GM12864 (cell line): ENCODE measurements at regions not wholly inside any gene's neighbourhood (a gene's known extent, or its start where the extent isn't known, plus 50 kb on each side); places are given as distances from the start of the nearest gene placed in this dataset.

Experiments
- DNase-seq: peaks from one replicate; pipeline ENCODE4 v3.0.0-alpha.2; 2011; ENCODE audit warnings: low read depth
- H3K4me3 ChIP-seq: 2 replicates; pipeline ENCODE4 v1.5.1; 2011; ENCODE audit warnings: mild to moderate bottlenecking, low read depth, low read length, control low read depth
- CTCF ChIP-seq: IDR thresholded peaks from 2 replicates; pipeline ENCODE4 v1.5.1; 2011; ENCODE audit warnings: low read depth, mild to moderate bottlenecking, moderate library complexity, low read length, control low read depth, inconsistent platforms; ENCODE audit errors: missing control alignments

- no peak for TF ChIP-seq CTCF
- no peak for DNase-seq
- no peak overlapping the region for H3K4me3 ChIP-seq
These were observed 958.8 kb downstream of the TFAP2A start for GRCh38 chr6:9455864-9456658.

DNA sequence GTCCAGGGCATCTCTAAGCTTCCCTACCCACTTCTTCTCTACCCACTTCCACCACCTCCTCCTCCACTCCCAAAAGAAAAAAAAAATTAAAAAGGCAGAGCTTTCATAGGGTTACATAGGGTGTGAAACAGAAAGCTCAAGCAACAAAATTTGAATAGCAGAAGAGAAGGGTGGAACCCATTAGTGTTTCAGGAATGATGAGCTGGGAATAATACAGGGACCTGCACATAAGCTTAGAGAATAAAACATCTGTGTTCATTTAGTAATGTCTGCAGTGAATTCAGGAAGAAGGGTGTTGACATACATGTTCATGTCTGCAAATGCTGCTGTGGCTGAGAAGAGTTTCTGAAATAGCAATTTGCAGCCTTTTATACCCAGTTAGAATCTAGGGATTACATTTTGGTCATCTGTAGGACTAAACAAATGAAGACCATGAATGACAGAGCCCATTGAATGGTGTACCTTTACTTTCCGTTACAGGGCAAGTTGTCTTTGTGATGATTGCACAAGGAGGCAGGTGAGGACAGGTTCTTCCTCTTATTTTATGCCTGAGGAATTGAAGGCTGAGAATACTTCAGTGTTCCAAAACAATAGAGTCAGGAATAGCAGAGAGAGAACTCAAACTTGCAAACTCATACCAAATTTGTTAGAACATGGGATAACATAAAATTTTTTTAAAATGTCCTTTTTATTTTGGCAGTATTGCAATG lies 975.1 kb downstream of the TFAP2A start:
- TF ChIP-seq CTCF = no peak
- no peak for DNase-seq
- H3K4me3 ChIP-seq = no peak overlapping the region

DNA sequence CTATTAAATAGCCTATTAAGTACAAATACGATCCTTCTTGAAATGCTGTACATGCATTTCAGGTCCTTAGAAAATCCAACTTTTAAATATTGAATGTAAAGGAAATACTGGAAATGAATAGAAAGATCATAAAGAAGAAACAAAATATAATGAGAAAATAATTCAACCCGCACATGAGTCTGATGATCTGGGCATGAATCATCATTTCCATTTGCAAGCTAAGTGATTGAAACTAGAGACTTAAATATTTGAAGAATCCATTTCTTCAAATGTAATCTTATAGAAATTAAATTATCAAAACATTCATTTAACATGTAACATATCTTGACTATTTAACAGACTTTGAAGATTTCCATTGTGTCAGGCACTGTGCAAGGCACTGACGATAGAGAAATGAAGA lies 977.0 kb downstream of the TFAP2A start:
- H3K4me3 ChIP-seq = no peak overlapping the region
- DNase-seq = no peak
- no peak for TF ChIP-seq CTCF

- DNase-seq = no peak
- H3K4me3 ChIP-seq = no peak overlapping the region
- no peak for TF ChIP-seq CTCF
These were observed 979.6 kb downstream of the TFAP2A start for GRCh38 chr6:9435281-9435680.

DNA sequence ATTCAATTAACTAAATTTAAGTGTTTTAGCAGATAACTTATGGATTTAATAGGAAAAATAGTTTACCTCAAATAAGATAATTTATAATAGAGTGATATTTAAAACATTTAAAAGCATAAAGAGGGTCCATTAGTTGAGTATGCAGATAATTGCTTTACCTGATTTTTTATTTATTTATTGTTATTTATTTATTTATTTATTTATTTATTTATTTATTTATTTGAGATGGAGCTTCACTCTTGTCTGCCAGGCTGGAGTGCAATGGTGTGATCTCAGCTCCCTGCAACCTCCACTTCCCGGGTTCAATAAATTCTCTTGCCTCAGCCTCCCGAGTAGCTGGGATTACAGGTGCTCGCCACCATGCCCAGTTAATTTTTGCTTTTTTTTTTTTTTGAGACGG lies 982.9 kb downstream of the TFAP2A start:
- TF ChIP-seq CTCF = no peak
- DNase-seq = no peak
- no peak overlapping the region for H3K4me3 ChIP-seq

DNA sequence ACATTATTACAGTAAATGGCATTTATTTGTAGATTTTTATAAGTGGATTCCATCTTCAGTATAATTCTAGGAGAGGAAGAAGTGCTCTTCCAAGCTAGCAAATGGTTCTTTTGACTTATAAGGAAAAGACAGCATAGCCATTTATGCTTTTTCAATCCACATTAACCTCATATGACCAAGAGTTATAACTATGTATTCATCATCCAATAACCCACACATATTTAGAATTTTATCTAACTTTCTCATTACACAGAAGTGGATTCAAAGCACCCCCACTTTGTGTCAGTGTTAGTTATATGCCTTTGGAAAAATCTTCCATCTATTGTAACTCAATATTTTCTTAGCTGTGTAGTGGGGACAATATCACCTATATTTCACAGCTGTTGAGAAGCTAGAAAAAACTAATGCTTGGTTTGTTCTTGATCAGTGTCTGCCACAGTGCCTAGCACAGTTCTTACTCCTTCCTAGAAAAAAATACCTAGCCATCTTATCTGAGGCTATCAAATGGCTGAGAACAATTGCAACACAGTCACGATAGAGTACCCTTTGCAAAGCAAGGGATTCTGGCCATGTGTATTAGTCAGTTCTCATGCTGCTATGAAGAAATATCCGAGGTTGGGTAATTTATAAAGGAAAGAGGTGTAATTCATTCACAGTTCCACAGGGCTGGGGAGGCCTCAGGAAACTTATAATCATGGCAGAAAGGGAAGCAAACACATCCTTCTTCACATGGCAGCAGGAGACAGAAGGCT lies 986.3 kb downstream of the TFAP2A start:
- H3K4me3 ChIP-seq = no peak overlapping the region
- DNase-seq = no peak
- TF ChIP-seq CTCF = no peak
